Chondrocyte (in vitro differentiated cells): ENCODE measurements at regions not wholly inside any gene's neighbourhood (a gene's known extent, or its start where the extent isn't known, plus 50 kb on each side); places are given as distances from the start of the nearest gene placed in this dataset.

Source experiments
- DNase-seq: peaks from one replicate; pipeline ENCODE4 v3.0.0; 2021; ENCODE audit warnings: mixed read lengths, low spot score
- H3K27ac Mint-ChIP-seq: one replicate; pipeline ENCODE4 v1.8.0; 2021; ENCODE audit warnings: mild to moderate bottlenecking, moderate library complexity, mixed read lengths; ENCODE audit not compliant: unreplicated experiment
- H3K27me3 Mint-ChIP-seq: 2 replicates; pipeline ENCODE4 v1.8.0; 2021; ENCODE audit warnings: low read depth, mixed read lengths
- H3K36me3 Mint-ChIP-seq: 2 replicates; pipeline ENCODE4 v1.8.0; 2021; ENCODE audit warnings: low read depth, mixed read lengths
- H3K4me1 Mint-ChIP-seq: 2 replicates; pipeline ENCODE4 v1.8.0; 2021; ENCODE audit warnings: low read depth, mild to moderate bottlenecking, mixed read lengths
- H3K4me3 Mint-ChIP-seq: one replicate; pipeline ENCODE4 v1.8.0; 2021; ENCODE audit warnings: mild to moderate bottlenecking, moderate library complexity, mixed read lengths; ENCODE audit not compliant: unreplicated experiment
- H3K9me3 Mint-ChIP-seq: 2 replicates; pipeline ENCODE4 v1.8.0; 2021; ENCODE audit warnings: low read depth, mixed read lengths
- CTCF ChIP-seq: fragments of 200-600 bp; sonication (generic); IDR thresholded peaks from 2 replicates; pipeline ENCODE4 v1.5.0; 2021; ENCODE audit warnings: antibody characterized with exemption, mild to moderate bottlenecking, moderate library complexity

GRCh38 chrX:45847961-45848360 lies 647.3 kb upstream of the DIPK2B start:
- Mint-ChIP-seq H3K36me3 (no peaks in the 10 kb centered on the region), H3K4me3 (peak overlapping the region; percentile 36), H3K27ac (peak overlapping the region; percentile 9), H3K27me3 (no peaks in the 10 kb centered on the region), H3K4me1 (peaks cover 28% of the 10 kb centered on the region), H3K9me3 (peaks cover 5% of the 10 kb centered on the region)
- no peak for TF ChIP-seq CTCF
- DNase-seq = no peak

- TF ChIP-seq CTCF = no peak
- Mint-ChIP-seq H3K9me3 (peaks cover 8% of the 10 kb centered on the region), H3K27ac (no peak overlapping the region), H3K4me3 (no peak overlapping the region), H3K36me3 (no peaks in the 10 kb centered on the region), H3K4me1 (peaks cover 36% of the 10 kb centered on the region), H3K27me3 (no peaks in the 10 kb centered on the region)
- no peak for DNase-seq
Measured at GRCh38 chrX:45846328-45846727, 645.7 kb upstream of the DIPK2B start.

GRCh38 chrX:45845142-45845541 lies 644.5 kb upstream of the DIPK2B start:
- no peak for DNase-seq
- TF ChIP-seq CTCF = no peak
- H3K9me3 Mint-ChIP-seq = peaks cover 8% of the 10 kb centered on the region
- no peaks in the 10 kb centered on the region for H3K27me3 Mint-ChIP-seq
- no peak overlapping the region for H3K4me3 Mint-ChIP-seq
- no peaks in the 10 kb centered on the region for H3K36me3 Mint-ChIP-seq
- H3K27ac Mint-ChIP-seq = no peak overlapping the region
- H3K4me1 Mint-ChIP-seq = peaks cover 43% of the 10 kb centered on the region

DNA sequence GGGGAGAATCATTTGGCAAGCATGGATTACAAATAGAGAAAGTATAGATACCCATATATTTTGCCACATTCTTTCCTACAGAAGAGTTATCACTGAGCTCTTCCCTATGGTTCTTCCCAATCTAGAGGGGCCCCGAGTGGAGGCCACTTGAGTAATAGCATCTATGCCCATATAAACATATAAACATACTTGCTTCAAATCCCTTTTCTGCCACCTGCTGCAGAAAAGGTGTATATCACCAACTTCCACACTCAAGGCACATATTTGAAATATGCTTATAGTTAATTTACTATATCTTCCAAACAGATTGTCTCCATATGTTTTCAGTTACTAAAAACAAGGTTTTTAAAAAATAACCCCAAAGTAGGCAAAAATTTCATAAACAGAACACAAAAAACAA lies 642.8 kb upstream of the DIPK2B start:
- Mint-ChIP-seq H3K27ac (peak overlapping the region; percentile 1), H3K36me3 (no peaks in the 10 kb centered on the region)
- TF ChIP-seq CTCF = peak; percentile 61

GRCh38 chrX:45842926-45843315 lies 642.2 kb upstream of the DIPK2B start:
- H3K36me3 Mint-ChIP-seq = no peaks in the 10 kb centered on the region
- TF ChIP-seq CTCF = no peak
- peaks cover 11% of the 10 kb centered on the region for H3K9me3 Mint-ChIP-seq
- no peaks in the 10 kb centered on the region for H3K27me3 Mint-ChIP-seq
- DNase-seq = no peak
- no peak overlapping the region for H3K4me3 Mint-ChIP-seq
- peaks cover 29% of the 10 kb centered on the region for H3K4me1 Mint-ChIP-seq
- peak overlapping the region; percentile 1 for H3K27ac Mint-ChIP-seq

More for the DNA sequence above, 642.8 kb upstream of the DIPK2B start:
- no peak for DNase-seq
- Mint-ChIP-seq H3K4me1 (peaks cover 33% of the 10 kb centered on the region), H3K4me3 (no peak overlapping the region), H3K27me3 (no peaks in the 10 kb centered on the region), H3K9me3 (peaks cover 11% of the 10 kb centered on the region)
